ENCODE measurements at regions not wholly inside any gene's neighbourhood (a gene's known extent, or its start where the extent isn't known, plus 50 kb on each side); places are given as distances from the start of the nearest gene placed in this dataset.

DNA sequence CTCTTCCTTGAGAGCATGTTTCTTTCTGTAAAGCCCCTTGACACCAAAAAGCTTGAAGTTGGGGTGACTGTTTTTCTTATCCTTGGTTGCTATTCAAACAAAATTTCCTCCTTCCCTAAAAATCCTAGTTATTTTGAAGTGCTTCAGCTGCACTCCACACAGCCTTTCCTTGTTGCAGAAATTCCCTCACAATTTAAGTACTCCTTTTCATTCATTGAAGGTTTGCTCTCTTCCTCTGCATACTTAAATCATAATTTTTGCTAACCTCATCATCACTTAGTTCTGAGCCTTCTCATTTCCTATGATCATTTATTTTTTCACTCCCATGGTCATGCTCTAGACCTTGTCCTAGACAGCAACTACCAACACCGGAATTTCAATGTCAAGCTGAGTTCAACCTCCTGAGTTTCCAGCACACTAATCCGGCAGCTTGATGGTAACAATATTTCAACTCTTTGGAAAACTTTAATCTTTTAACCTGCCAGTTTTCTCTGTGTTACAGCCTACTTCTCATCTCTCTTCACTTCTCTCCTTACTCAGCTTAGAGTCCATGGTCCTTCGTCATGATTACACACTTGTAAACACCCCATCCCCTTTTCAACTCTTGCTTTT, 78.7 kb upstream of the ACTBL2 start:
- TF ChIP-seq EZH2 (IDR thresholded peaks at IDR 0.05; ENCODE audit: borderline replicate concordance, low read length) = no peak
- TF ChIP-seq, protein P1, sequence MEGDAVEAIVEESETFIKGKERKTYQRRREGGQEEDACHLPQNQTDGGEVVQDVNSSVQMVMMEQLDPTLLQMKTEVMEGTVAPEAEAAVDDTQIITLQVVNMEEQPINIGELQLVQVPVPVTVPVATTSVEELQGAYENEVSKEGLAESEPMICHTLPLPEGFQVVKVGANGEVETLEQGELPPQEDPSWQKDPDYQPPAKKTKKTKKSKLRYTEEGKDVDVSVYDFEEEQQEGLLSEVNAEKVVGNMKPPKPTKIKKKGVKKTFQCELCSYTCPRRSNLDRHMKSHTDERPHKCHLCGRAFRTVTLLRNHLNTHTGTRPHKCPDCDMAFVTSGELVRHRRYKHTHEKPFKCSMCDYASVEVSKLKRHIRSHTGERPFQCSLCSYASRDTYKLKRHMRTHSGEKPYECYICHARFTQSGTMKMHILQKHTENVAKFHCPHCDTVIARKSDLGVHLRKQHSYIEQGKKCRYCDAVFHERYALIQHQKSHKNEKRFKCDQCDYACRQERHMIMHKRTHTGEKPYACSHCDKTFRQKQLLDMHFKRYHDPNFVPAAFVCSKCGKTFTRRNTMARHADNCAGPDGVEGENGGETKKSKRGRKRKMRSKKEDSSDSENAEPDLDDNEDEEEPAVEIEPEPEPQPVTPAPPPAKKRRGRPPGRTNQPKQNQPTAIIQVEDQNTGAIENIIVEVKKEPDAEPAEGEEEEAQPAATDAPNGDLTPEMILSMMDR (conservative IDR thresholded peaks at IDR 0.05 in 1 of 2, IDR thresholded peaks at IDR 0.05 in 1 of 2; ENCODE audit: extremely low read depth in 1 of 2, insufficient read depth in 1 of 2, low read depth in 1 of 2, low read length in 2 of 2) = no peak
